H7 (cell line): ENCODE measurements at regions not wholly inside any gene's neighbourhood (a gene's known extent, or its start where the extent isn't known, plus 50 kb on each side); places are given as distances from the start of the nearest gene placed in this dataset.
"Not testable (repeated sequence)": the region's sequence is repeated elsewhere in the genome, so short reads cannot be mapped to it uniquely, and the experiment has no call there.

Experiments used
- DNase-seq: peaks from one replicate; pipeline ENCODE4 v3.0.0; 2012
- H3K27me3 ChIP-seq: 2 replicates; pipeline ENCODE4 v1.6.0; 2011; ENCODE audit warnings: mild to moderate bottlenecking, low read length; ENCODE audit not compliant: control insufficient read depth, insufficient read depth
- H3K36me3 ChIP-seq: replicated peaks from 2 replicates; pipeline ENCODE4 v1.5.1; 2011; ENCODE audit warnings: low read length; ENCODE audit not compliant: control insufficient read depth, insufficient read depth
- H3K4me3 ChIP-seq: 2 replicates; pipeline ENCODE4 v1.5.1; 2011; ENCODE audit warnings: low read depth, mild to moderate bottlenecking, control low read depth, low read length, moderate library complexity; ENCODE audit not compliant: insufficient read depth

GRCh38 chr5:28710360-28710759, 1672.0 kb upstream of the CDH9 start:
- no peaks in the 10 kb centered on the region; the same call in 1 of the 2 replicates for H3K27me3 ChIP-seq
- no peak for DNase-seq
- H3K4me3 ChIP-seq: no peak overlapping the region
- no peaks in the 10 kb centered on the region for H3K36me3 ChIP-seq

GRCh38 chr5:28708472-28708871, 1670.1 kb upstream of the CDH9 start:
- H3K27me3 ChIP-seq: no peaks in the 10 kb centered on the region; the same call in 1 of the 2 replicates
- DNase-seq: no peak
- H3K36me3 ChIP-seq: no peaks in the 10 kb centered on the region
- no peak overlapping the region for H3K4me3 ChIP-seq

GRCh38 chr5:28707706-28708105, 1669.3 kb upstream of the CDH9 start:
- Histone ChIP-seq H3K36me3 (no peaks in the 10 kb centered on the region), H3K27me3 (no peaks in the 10 kb centered on the region; the same call in 1 of the 2 replicates), H3K4me3 (no peak overlapping the region)
- DNase-seq: no peak

GRCh38 chr5:28703651-28704260, 1665.4 kb upstream of the CDH9 start:
- H3K36me3 ChIP-seq: no peaks in the 10 kb centered on the region
- H3K27me3 ChIP-seq: no peaks in the 10 kb centered on the region
- H3K4me3 ChIP-seq: no peak overlapping the region
- no peak for DNase-seq

GRCh38 chr5:28691526-28691925, 1653.1 kb upstream of the CDH9 start:
- no peak for DNase-seq
- Histone ChIP-seq H3K36me3 (no peaks in the 10 kb centered on the region), H3K27me3 (no peaks in the 10 kb centered on the region)

GRCh38 chr5:28685794-28686193, 1647.4 kb upstream of the CDH9 start:
- Histone ChIP-seq H3K27me3 (no peaks in the 10 kb centered on the region), H3K36me3 (no peaks in the 10 kb centered on the region), H3K4me3 (no peak overlapping the region)
- no peak for DNase-seq

More at GRCh38 chr5:28691526-28691925, 1653.1 kb upstream of the CDH9 start:
- H3K4me3 ChIP-seq: no peak overlapping the region

GRCh38 chr5:28678899-28679298, 1640.5 kb upstream of the CDH9 start:
- H3K4me3 ChIP-seq: no peak overlapping the region
- no peaks in the 10 kb centered on the region for H3K36me3 ChIP-seq
- DNase-seq: no peak
- no peaks in the 10 kb centered on the region for H3K27me3 ChIP-seq

GRCh38 chr5:28666110-28666509, 1627.7 kb upstream of the CDH9 start:
- DNase-seq: no peak
- H3K4me3 ChIP-seq: no peak overlapping the region
- H3K36me3 ChIP-seq: no peaks in the 10 kb centered on the region
- no peaks in the 10 kb centered on the region for H3K27me3 ChIP-seq

GRCh38 chr5:28648108-28648507, 1609.7 kb upstream of the CDH9 start:
- H3K4me3 ChIP-seq: no peak overlapping the region
- peak; percentile 8 for DNase-seq
- no peaks in the 10 kb centered on the region for H3K36me3 ChIP-seq
- H3K27me3 ChIP-seq: no peaks in the 10 kb centered on the region

GRCh38 chr5:28632607-28633006, 1594.2 kb upstream of the CDH9 start:
- Histone ChIP-seq H3K4me3 (no peak overlapping the region), H3K27me3 (no peaks in the 10 kb centered on the region), H3K36me3 (no peaks in the 10 kb centered on the region)
- DNase-seq: no peak

- no peaks in the 10 kb centered on the region for H3K36me3 ChIP-seq
- no peak overlapping the region for H3K4me3 ChIP-seq
- no peak for DNase-seq
- H3K27me3 ChIP-seq: no peaks in the 10 kb centered on the region
Measured at GRCh38 chr5:28603869-28604268, 1565.5 kb upstream of the CDH9 start.

- Histone ChIP-seq H3K4me3 (no peak overlapping the region), H3K27me3 (no peaks in the 10 kb centered on the region), H3K36me3 (no peaks in the 10 kb centered on the region)
- no peak for DNase-seq
Measured at GRCh38 chr5:28602429-28602828, 1564.0 kb upstream of the CDH9 start.

GRCh38 chr5:28596707-28597106, 1558.3 kb upstream of the CDH9 start:
- not testable (repeated sequence) for H3K36me3 ChIP-seq, H3K27me3 ChIP-seq, DNase-seq, H3K4me3 ChIP-seq

- DNase-seq: no peak
- Histone ChIP-seq H3K27me3 (no peaks in the 10 kb centered on the region), H3K4me3 (no peak overlapping the region), H3K36me3 (no peaks in the 10 kb centered on the region)
Measured at GRCh38 chr5:28580616-28581015, 1542.2 kb upstream of the CDH9 start.

- Histone ChIP-seq H3K27me3 (no peaks in the 10 kb centered on the region), H3K36me3 (no peaks in the 10 kb centered on the region), H3K4me3 (no peak overlapping the region)
- DNase-seq: peak; percentile 10
Measured at GRCh38 chr5:28576022-28576421, 1537.6 kb upstream of the CDH9 start.

- DNase-seq: no peak
- H3K36me3 ChIP-seq: no peaks in the 10 kb centered on the region
- H3K4me3 ChIP-seq: no peak overlapping the region
- H3K27me3 ChIP-seq: no peaks in the 10 kb centered on the region
Measured at GRCh38 chr5:28575368-28575767, 1537.0 kb upstream of the CDH9 start.
